Muscle layer of duodenum (tissue), 2 donors: ENCODE measurements at regions not wholly inside any gene's neighbourhood (a gene's known extent, or its start where the extent isn't known, plus 50 kb on each side); places are given as distances from the start of the nearest gene placed in this dataset.

Experiments
- H3K27ac ChIP-seq: one replicate; pipeline ENCODE4 v1.7.0; 2013; ENCODE audit warnings: mild to moderate bottlenecking, low read length
- H3K27me3 ChIP-seq: one replicate; pipeline ENCODE4 v1.7.0; 2013; ENCODE audit warnings: low read depth, mild to moderate bottlenecking, control low read depth, low read length
- H3K36me3 ChIP-seq, 2 donors: one replicate each; pipeline ENCODE4 v1.7.0; 2013; ENCODE audit warnings: low read length in 2 of 2, control low read depth in 1 of 2, mild to moderate bottlenecking in 1 of 2; ENCODE audit not compliant: insufficient read depth in 2 of 2, control insufficient read depth in 1 of 2
- H3K4me1 ChIP-seq, 2 donors: one replicate each; pipeline ENCODE4 v1.7.0; 2013; ENCODE audit warnings: low read length in 2 of 2, mild to moderate bottlenecking in 2 of 2, control low read depth in 1 of 2, moderate library complexity in 1 of 2; ENCODE audit not compliant: insufficient read depth in 2 of 2, control insufficient read depth in 1 of 2
- H3K4me3 ChIP-seq, 2 donors: one replicate each; pipeline ENCODE4 v1.7.0; 2013; ENCODE audit warnings: low read length in 2 of 2, low read depth in 1 of 2, mild to moderate bottlenecking in 1 of 2
- H3K9me3 ChIP-seq, 2 donors: one replicate each; pipeline ENCODE4 v1.7.0; 2013; ENCODE audit warnings: low read length in 2 of 2, control low read depth in 1 of 2, mild to moderate bottlenecking in 1 of 2; ENCODE audit not compliant: control insufficient read depth in 1 of 2
- donor health status: healthy.

- H3K27me3 ChIP-seq, result no peaks in the 10 kb centered on the region
- no peaks in the 10 kb centered on the region for H3K4me1 ChIP-seq
- no peaks in the 10 kb centered on the region for H3K9me3 ChIP-seq
- H3K4me3 ChIP-seq, result no peak overlapping the region
- no peaks in the 10 kb centered on the region for H3K36me3 ChIP-seq
- no peak overlapping the region for H3K27ac ChIP-seq
These were observed 1521.8 kb upstream of the TENM3 start for GRCh38 chr4:180721356-180721755.

GRCh38 chr4:180726611-180727010, 1516.6 kb upstream of the TENM3 start:
- no peak overlapping the region for H3K4me3 ChIP-seq
- no peaks in the 10 kb centered on the region for H3K9me3 ChIP-seq
- H3K27ac ChIP-seq, result no peak overlapping the region
- H3K36me3 ChIP-seq, result no peaks in the 10 kb centered on the region
- no peaks in the 10 kb centered on the region for H3K27me3 ChIP-seq
- H3K4me1 ChIP-seq, result no peaks in the 10 kb centered on the region

DNA sequence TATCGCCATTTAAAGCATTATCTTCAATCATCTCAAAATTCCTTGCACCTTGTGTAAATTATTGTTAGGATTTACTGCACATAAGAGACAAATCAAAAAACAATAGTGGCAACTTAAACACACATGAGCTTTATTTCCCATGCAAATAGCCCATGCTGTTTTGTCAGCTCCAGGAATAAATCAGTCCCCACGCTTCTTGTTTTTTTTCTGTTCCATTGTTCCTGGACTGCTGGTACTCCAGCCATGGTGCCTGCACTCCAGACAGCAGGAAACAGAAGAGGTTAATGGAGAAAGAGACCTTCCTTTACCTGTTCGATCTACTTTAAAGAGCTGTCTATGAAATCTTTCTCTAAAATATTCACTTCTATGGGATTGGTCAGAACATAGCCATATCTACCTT, 1515.7 kb upstream of the TENM3 start:
- Histone ChIP-seq H3K36me3 (no peaks in the 10 kb centered on the region), H3K9me3 (no peaks in the 10 kb centered on the region), H3K27me3 (no peaks in the 10 kb centered on the region), H3K27ac (no peak overlapping the region), H3K4me1 (no peaks in the 10 kb centered on the region), H3K4me3 (no peak overlapping the region)

- Histone ChIP-seq H3K36me3 (no peaks in the 10 kb centered on the region), H3K9me3 (no peaks in the 10 kb centered on the region), H3K27me3 (no peaks in the 10 kb centered on the region), H3K27ac (no peak overlapping the region), H3K4me3 (no peak overlapping the region), H3K4me1 (no peaks in the 10 kb centered on the region)
These were observed 1508.3 kb upstream of the TENM3 start for GRCh38 chr4:180734753-180735432.

DNA sequence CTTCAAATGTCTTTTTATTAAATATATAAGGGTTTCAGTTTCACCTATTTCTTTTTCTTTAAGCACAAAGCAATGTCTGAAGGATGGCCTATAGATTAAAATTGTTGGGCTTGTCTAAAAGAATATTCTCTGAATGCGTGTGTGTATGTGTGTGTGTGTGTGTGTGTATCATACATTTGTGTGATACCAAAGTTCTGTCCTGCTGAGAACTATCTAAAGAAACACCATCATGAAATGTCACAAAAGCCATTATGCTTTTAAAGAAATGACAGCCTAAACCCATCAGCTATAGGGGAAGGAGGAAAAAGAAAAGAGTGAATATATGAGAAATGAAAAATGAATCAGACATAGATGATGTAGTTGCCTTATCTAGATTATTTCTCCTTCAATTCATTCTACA, 1501.5 kb upstream of the TENM3 start:
- Histone ChIP-seq H3K36me3 (no peaks in the 10 kb centered on the region), H3K4me1 (no peaks in the 10 kb centered on the region), H3K27ac (no peak overlapping the region), H3K9me3 (no peaks in the 10 kb centered on the region), H3K27me3 (no peaks in the 10 kb centered on the region), H3K4me3 (no peak overlapping the region)

DNA sequence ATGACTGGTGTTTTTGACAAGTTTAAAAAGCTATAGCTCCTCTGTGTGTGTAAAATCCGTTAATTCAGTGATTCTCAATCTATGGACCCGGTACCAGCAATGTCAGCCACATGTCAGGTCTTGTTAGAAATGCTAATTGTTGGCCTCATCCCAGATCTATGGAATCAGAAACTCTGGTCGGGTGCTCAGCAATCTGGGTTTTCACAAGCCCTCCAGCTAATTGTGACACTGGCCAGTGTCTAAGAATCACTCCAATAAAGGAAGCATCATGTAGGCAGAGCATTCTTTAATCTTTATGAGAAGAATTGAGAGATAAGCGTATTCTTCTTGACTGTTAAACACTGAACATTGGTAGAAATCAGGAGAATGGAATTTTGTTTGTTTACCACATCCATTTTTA, 1498.2 kb upstream of the TENM3 start:
- Histone ChIP-seq H3K9me3 (no peaks in the 10 kb centered on the region), H3K4me3 (no peak overlapping the region), H3K36me3 (no peaks in the 10 kb centered on the region), H3K4me1 (no peaks in the 10 kb centered on the region), H3K27me3 (no peaks in the 10 kb centered on the region), H3K27ac (no peak overlapping the region)

DNA sequence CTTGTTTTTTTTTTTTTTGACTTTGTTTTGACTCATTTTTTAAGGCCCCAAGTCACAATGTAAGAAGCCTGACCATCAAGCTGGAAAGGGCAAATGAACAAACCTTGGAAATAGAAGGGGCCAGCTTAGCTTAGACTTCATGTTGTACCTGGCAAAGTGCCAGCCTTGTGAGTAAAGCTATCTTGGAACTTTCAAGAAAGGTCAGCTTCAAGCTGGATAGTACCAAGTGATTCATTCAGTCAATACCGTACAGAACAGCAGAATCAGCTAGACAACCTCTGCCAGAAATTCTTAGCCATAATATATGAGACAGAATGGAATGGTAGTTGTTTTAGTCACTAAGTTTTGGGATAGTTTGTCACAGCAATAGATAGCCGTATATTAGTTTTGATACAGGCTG, 1492.2 kb upstream of the TENM3 start:
- H3K27ac ChIP-seq, result no peak overlapping the region
- no peaks in the 10 kb centered on the region for H3K36me3 ChIP-seq
- H3K4me3 ChIP-seq, result no peak overlapping the region
- H3K9me3 ChIP-seq, result no peaks in the 10 kb centered on the region
- H3K27me3 ChIP-seq, result no peaks in the 10 kb centered on the region
- H3K4me1 ChIP-seq, result no peaks in the 10 kb centered on the region

DNA sequence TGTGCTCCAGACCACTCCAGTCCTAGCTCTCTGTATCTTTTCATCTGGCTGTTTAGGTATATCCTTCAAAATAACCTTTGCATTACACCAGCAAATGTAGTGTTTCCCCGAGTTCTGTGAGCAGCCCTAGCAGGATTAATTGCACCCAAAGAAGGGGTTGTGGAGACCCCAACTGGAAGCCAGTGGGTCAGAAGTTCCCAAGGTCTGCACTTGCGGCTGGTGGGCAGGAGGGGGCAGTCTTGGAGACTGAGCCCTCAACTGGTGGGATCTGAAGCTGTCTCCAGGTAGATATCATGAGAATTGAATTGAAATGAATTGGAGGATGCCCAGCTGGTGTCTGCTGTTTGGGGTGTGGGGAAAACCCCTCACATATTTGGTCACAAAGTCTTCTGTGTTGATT, 1485.3 kb upstream of the TENM3 start:
- H3K27me3 ChIP-seq, result no peaks in the 10 kb centered on the region
- no peaks in the 10 kb centered on the region for H3K36me3 ChIP-seq
- no peaks in the 10 kb centered on the region for H3K4me1 ChIP-seq
- H3K27ac ChIP-seq, result no peak overlapping the region
- H3K9me3 ChIP-seq, result no peaks in the 10 kb centered on the region
- H3K4me3 ChIP-seq, result no peak overlapping the region

- Histone ChIP-seq H3K4me1 (no peaks in the 10 kb centered on the region), H3K4me3 (no peak overlapping the region), H3K27ac (no peak overlapping the region), H3K9me3 (no peaks in the 10 kb centered on the region), H3K36me3 (no peaks in the 10 kb centered on the region), H3K27me3 (no peaks in the 10 kb centered on the region)
These were observed 1477.2 kb upstream of the TENM3 start for GRCh38 chr4:180766045-180766444.

- no peaks in the 10 kb centered on the region for H3K36me3 ChIP-seq
- no peaks in the 10 kb centered on the region for H3K4me1 ChIP-seq
- no peaks in the 10 kb centered on the region for H3K27me3 ChIP-seq
- no peak overlapping the region for H3K4me3 ChIP-seq
- H3K9me3 ChIP-seq, result no peaks in the 10 kb centered on the region
- H3K27ac ChIP-seq, result no peak overlapping the region
These were observed 1476.1 kb upstream of the TENM3 start for GRCh38 chr4:180766944-180767729.

- no peak overlapping the region for H3K27ac ChIP-seq
- H3K4me3 ChIP-seq, result no peak overlapping the region
- no peaks in the 10 kb centered on the region for H3K27me3 ChIP-seq
These were observed 1474.6 kb upstream of the TENM3 start for GRCh38 chr4:180768610-180769009.

GRCh38 chr4:180769791-180770190, 1473.4 kb upstream of the TENM3 start:
- H3K4me3 ChIP-seq, result no peak overlapping the region
- peaks cover 0 to under 1% of the 10 kb centered on the region in 2 donors for H3K9me3 ChIP-seq
- no peaks in the 10 kb centered on the region for H3K27me3 ChIP-seq
- no peaks in the 10 kb centered on the region for H3K4me1 ChIP-seq
- no peaks in the 10 kb centered on the region for H3K36me3 ChIP-seq
- H3K27ac ChIP-seq, result no peak overlapping the region

More at GRCh38 chr4:180768610-180769009, 1474.6 kb upstream of the TENM3 start:
- Histone ChIP-seq H3K36me3 (no peaks in the 10 kb centered on the region), H3K9me3 (no peaks in the 10 kb centered on the region), H3K4me1 (no peaks in the 10 kb centered on the region)
